Loucy (cell line): ENCODE measurements at regions not wholly inside any gene's neighbourhood (a gene's known extent, or its start where the extent isn't known, plus 50 kb on each side); places are given as distances from the start of the nearest gene placed in this dataset.

Source experiments
- CTCF ChIP-seq: fragments of 200-600 bp; sonication (generic); conservative IDR thresholded peaks from 2 replicates; pipeline ENCODE4 v1.5.1; 2014; ENCODE audit warnings: mild to moderate bottlenecking, antibody characterized with exemption, low read length
- EZH2phosphoT487 ChIP-seq: fragments of 200-600 bp; IDR thresholded peaks from 2 replicates; pipeline ENCODE4 v1.6.1; 2018; ENCODE audit warnings: antibody characterized with exemption, mild to moderate bottlenecking, moderate library complexity, borderline replicate concordance

GRCh38 chr14:97444248-97444647 lies 647.1 kb downstream of the VRK1 start:
- TF ChIP-seq CTCF = no peak
- TF ChIP-seq EZH2phosphoT487 = no peak
